NB4 (cell line): ENCODE measurements at regions not wholly inside any gene's neighbourhood (a gene's known extent, or its start where the extent isn't known, plus 50 kb on each side); places are given as distances from the start of the nearest gene placed in this dataset.
"Not testable (repeated sequence)": the region's sequence is repeated elsewhere in the genome, so short reads cannot be mapped to it uniquely, and the experiment has no call there.

Experiments
- DNase-seq: peaks from one replicate; pipeline ENCODE4 v3.0.0; 2010; ENCODE audit warnings: low read depth
- H3K4me3 ChIP-seq: one replicate; pipeline ENCODE4 v1.5.1; 2011; ENCODE audit warnings: mild to moderate bottlenecking, low read depth, low read length, moderate library complexity
- MAX ChIP-seq: IDR thresholded peaks from 2 replicates; pipeline ENCODE4 v1.6.1; 2011; ENCODE audit warnings: low read depth, low read length
- MYC ChIP-seq: IDR thresholded peaks from 2 replicates; pipeline ENCODE4 v1.6.1; 2011; ENCODE audit warnings: low read depth, low read length
- POLR2A ChIP-seq: IDR thresholded peaks from 2 replicates; pipeline ENCODE4 v1.6.1; 2011; ENCODE audit warnings: mild to moderate bottlenecking; ENCODE audit not compliant: insufficient read length; ENCODE audit errors: extremely low read depth
- TF ChIP-seq, protein P1 (sequence below): IDR thresholded peaks from one replicate; pipeline ENCODE4 v1.5.1; 2012; ENCODE audit warnings: low read depth, low read length

DNA sequence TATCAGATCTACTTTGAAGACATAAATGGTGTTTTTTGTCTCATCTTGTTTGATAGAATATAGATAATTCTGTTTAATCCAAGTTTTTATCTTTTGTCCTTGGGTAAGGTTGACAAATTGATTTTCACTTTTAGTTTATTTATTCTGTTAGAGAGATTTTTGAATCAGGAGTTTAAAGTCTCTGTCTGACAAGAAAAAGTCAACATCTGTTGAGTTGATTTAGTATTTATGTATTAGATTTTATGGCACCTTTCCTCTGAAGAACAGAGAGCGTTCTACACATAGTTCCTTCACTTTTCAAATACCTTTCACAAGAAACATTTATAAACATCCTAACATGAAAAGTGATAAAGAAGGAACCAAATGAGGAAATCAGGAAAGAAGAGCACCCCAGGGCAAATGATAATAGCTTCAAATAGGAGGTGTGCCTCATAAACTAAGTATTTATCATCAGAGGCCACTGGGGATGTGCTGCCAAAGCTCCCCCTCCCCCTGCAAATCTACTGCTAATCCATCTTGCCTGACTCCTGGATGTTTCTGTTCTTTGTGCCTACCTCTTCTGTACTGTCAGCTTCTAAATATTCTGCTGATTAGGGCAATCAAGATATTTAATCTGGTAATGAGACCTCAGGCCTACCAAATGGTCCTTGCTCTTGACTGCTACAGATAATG, 457.7 kb upstream of the CHD1 start:
- no peak overlapping the region for H3K4me3 ChIP-seq
- TF ChIP-seq MAX (no peak), POLR2A (no peak), MYC (no peak)
- TF ChIP-seq, protein P1, sequence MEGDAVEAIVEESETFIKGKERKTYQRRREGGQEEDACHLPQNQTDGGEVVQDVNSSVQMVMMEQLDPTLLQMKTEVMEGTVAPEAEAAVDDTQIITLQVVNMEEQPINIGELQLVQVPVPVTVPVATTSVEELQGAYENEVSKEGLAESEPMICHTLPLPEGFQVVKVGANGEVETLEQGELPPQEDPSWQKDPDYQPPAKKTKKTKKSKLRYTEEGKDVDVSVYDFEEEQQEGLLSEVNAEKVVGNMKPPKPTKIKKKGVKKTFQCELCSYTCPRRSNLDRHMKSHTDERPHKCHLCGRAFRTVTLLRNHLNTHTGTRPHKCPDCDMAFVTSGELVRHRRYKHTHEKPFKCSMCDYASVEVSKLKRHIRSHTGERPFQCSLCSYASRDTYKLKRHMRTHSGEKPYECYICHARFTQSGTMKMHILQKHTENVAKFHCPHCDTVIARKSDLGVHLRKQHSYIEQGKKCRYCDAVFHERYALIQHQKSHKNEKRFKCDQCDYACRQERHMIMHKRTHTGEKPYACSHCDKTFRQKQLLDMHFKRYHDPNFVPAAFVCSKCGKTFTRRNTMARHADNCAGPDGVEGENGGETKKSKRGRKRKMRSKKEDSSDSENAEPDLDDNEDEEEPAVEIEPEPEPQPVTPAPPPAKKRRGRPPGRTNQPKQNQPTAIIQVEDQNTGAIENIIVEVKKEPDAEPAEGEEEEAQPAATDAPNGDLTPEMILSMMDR: no peak
- no peak for DNase-seq

DNA sequence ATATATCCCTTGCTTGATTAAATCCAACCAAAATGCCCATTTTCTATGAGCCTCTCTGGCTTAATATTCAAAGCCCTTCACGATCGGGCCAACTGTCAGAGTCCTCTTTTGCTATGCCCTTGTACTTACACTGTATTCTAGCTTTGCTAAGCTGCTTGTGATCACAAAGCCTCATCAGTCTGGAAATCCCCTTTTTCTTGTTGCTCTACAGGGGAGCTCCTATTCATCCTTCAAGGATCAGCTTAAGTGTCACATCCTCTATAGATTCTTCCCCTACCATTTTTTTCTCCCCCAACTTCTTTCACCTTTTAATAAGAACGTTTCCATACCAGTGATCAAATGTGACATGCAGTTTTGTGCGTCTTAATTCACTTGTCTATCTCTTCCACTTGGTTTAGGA, 450.4 kb upstream of the CHD1 start:
- TF ChIP-seq, protein P1: no peak
- DNase-seq: no peak
- H3K4me3 ChIP-seq: no peak overlapping the region

- no peak for TF ChIP-seq POLR2A
- no peak overlapping the region for H3K4me3 ChIP-seq
- DNase-seq: no peak
Measured at GRCh38 chr5:99378443-99378842, 449.6 kb upstream of the CHD1 start.

GRCh38 chr5:99369797-99370593, 441.2 kb upstream of the CHD1 start:
- DNase-seq: no peak
- no peak for TF ChIP-seq MAX
- H3K4me3 ChIP-seq: no peak overlapping the region

- no peak overlapping the region for H3K4me3 ChIP-seq
- no peak for DNase-seq
- no peak for TF ChIP-seq MYC
- TF ChIP-seq, protein P1: no peak
- TF ChIP-seq POLR2A: no peak
- TF ChIP-seq MAX: no peak
Measured at GRCh38 chr5:99368726-99369125, 439.9 kb upstream of the CHD1 start.

- TF ChIP-seq MAX: no peak
- H3K4me3 ChIP-seq: no peak overlapping the region
- no peak for DNase-seq
Measured at GRCh38 chr5:99355881-99356280, 427.1 kb upstream of the CHD1 start.

DNA sequence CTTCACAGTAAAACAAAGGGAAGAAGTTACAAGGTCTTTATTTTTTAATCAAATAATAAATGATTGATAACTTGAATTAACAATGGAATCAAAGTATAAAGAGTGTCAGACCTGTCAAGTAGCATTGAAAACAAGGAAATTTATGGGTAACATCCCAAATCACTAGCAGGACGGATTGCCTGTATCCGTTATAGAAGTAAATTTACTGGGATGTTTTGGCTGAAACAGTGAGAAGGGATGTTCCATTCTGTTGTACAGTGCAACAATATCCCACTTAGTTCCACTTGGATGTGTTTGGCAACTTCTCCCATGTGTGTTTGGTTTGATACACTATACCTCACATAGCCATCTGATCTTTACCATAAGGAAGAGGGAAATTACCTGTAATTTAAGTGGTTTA, 421.0 kb upstream of the CHD1 start:
- TF ChIP-seq MAX: no peak
- no peak overlapping the region for H3K4me3 ChIP-seq
- no peak for DNase-seq

- DNase-seq: no peak
- TF ChIP-seq MAX: no peak
- no peak for TF ChIP-seq MYC
- TF ChIP-seq POLR2A: no peak
- TF ChIP-seq, protein P1: no peak
- H3K4me3 ChIP-seq: no peak overlapping the region
Measured at GRCh38 chr5:99348597-99348996, 419.8 kb upstream of the CHD1 start.

DNA sequence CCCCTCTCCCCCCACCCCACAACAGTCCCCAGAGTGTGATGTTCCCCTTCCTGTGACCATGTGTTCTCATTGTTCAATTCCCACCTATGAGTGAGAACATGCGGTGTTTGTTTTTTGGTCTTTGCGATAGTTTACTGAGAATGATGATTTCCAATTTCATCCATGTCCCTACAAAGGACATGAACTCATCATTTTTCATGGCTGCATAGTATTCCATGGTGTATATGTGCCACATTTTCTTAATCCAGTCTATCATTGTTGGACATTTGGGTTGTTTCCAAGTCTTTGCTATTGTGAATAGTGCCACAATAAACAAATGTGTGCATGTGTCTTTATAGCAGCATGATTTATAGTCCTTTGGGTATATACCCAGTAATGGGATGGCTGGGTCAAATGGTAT, 411.0 kb upstream of the CHD1 start:
- not testable (repeated sequence) for H3K4me3 ChIP-seq, DNase-seq
